GM21360 (cell line): ENCODE measurements at regions not wholly inside any gene's neighbourhood (a gene's known extent, or its start where the extent isn't known, plus 50 kb on each side); places are given as distances from the start of the nearest gene placed in this dataset.

Experiments
- ATAC-seq: cut with Tn5 transposase; IDR thresholded peaks from one replicate; pipeline ENCODE4 v1.9.1; 2021; ENCODE audit warnings: mild to moderate bottlenecking, moderate library complexity; ENCODE audit not compliant: unreplicated experiment

GRCh38 chr10:31614611-31615010 lies 295.6 kb downstream of the ZEB1 start:
- no peak for ATAC-seq

GRCh38 chr10:31612082-31612481 lies 293.1 kb downstream of the ZEB1 start:
- no peak for ATAC-seq

- no peak for ATAC-seq
These were observed 292.1 kb downstream of the ZEB1 start for GRCh38 chr10:31611161-31611560.

- no peak for ATAC-seq
These were observed 288.5 kb downstream of the ZEB1 start for GRCh38 chr10:31607481-31607880.

GRCh38 chr10:31606841-31607240 lies 287.8 kb downstream of the ZEB1 start:
- no peak for ATAC-seq

GRCh38 chr10:31605861-31606525 lies 287.0 kb downstream of the ZEB1 start:
- no peak for ATAC-seq

GRCh38 chr10:31605426-31605825 lies 286.4 kb downstream of the ZEB1 start:
- ATAC-seq: no peak

GRCh38 chr10:31604646-31605170 lies 285.7 kb downstream of the ZEB1 start:
- no peak for ATAC-seq

GRCh38 chr10:31604096-31604495 lies 285.1 kb downstream of the ZEB1 start:
- ATAC-seq: no peak

GRCh38 chr10:31603235-31604087 lies 284.4 kb downstream of the ZEB1 start:
- ATAC-seq: peak; percentile 98

GRCh38 chr10:31602541-31603234 lies 283.7 kb downstream of the ZEB1 start:
- ATAC-seq: no peak

- no peak for ATAC-seq
These were observed 282.1 kb downstream of the ZEB1 start for GRCh38 chr10:31601136-31601535.

- no peak for ATAC-seq
These were observed 280.8 kb downstream of the ZEB1 start for GRCh38 chr10:31599626-31600504.

- no peak for ATAC-seq
These were observed 277.7 kb downstream of the ZEB1 start for GRCh38 chr10:31596765-31597164.

- no peak for ATAC-seq
These were observed 277.0 kb downstream of the ZEB1 start for GRCh38 chr10:31595992-31596391.

- ATAC-seq: no peak
These were observed 275.4 kb downstream of the ZEB1 start for GRCh38 chr10:31594347-31594873.

- no peak for ATAC-seq
These were observed 274.1 kb downstream of the ZEB1 start for GRCh38 chr10:31593124-31593523.

GRCh38 chr10:31591569-31591968 lies 272.6 kb downstream of the ZEB1 start:
- no peak for ATAC-seq

GRCh38 chr10:31590023-31590800 lies 271.2 kb downstream of the ZEB1 start:
- ATAC-seq: no peak
